ENCODE measurements at regions not wholly inside any gene's neighbourhood (a gene's known extent, or its start where the extent isn't known, plus 50 kb on each side); places are given as distances from the start of the nearest gene placed in this dataset.
"Not testable (repeated sequence)": the region's sequence is repeated elsewhere in the genome, so short reads cannot be mapped to it uniquely, and the experiment has no call there.

DNA sequence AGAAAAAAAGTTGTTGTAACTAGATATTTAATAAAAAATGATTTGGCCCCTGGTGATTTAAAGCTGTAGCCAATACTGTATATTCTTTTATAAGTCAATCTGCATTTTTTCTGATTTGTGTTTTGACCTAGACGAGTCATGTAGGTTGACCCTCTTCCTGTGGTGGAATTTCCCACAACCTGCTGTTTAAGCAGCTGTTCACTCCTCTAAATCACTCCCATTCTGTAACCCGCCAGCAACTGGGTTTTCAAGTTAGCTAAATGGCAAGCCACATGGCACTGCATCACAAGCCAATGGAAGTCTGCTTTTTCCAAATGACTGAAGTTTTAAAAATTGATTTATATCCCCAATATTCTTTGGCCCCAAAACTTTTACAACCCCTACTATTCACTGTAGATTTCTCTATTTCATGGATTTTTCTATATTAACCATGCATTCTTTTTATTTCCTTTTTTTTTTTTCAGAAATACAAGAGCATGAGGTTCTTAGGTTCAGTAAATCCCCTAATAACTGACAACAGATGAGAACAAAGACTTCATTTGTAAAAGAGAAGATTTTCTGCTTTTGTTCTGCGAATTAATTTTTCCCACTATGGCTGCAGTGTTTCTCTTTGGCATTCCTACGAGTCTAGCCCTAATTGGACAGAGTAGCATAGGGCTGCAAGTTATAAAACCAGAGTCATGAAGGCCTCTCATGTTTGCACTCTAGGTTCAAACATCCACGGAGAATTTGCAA lies 184.5 kb upstream of the TLE4 start:
- intact Hi-C loops (cut with DNase I): no loop called here

DNA sequence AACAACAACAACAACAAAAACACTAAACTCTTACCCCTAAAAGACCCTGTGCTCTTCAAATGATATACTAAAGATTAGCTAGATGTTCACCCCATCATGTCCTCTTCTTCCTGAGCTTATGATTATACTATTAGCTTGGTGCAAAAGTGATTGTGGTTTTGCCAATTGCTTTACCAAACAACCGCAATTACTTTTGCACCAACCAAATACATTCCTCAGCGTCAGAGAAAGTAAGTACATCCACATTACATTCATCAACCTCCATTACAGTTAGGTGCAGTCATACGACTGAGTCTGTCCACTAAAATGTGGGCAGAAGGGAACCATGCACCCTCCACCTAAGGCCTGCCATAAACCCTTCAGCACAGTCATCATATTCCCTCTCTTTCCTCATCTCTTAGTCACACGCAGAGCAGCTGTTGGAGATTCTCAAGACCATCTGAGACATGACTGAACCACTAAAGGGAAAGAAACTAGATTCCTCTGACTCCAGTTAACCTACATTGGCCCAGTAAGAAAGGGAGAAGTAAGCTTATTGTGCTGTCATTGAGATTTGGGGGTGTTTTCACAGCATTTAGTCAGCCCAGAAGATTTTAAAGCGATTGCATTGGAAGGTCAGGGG lies 181.6 kb upstream of the TLE4 start:
- DNase-seq: no peak
- intact Hi-C loops (cut with DNase I): no loop called here

More for the DNA sequence above, 184.5 kb upstream of the TLE4 start:
- no peak for DNase-seq

DNA sequence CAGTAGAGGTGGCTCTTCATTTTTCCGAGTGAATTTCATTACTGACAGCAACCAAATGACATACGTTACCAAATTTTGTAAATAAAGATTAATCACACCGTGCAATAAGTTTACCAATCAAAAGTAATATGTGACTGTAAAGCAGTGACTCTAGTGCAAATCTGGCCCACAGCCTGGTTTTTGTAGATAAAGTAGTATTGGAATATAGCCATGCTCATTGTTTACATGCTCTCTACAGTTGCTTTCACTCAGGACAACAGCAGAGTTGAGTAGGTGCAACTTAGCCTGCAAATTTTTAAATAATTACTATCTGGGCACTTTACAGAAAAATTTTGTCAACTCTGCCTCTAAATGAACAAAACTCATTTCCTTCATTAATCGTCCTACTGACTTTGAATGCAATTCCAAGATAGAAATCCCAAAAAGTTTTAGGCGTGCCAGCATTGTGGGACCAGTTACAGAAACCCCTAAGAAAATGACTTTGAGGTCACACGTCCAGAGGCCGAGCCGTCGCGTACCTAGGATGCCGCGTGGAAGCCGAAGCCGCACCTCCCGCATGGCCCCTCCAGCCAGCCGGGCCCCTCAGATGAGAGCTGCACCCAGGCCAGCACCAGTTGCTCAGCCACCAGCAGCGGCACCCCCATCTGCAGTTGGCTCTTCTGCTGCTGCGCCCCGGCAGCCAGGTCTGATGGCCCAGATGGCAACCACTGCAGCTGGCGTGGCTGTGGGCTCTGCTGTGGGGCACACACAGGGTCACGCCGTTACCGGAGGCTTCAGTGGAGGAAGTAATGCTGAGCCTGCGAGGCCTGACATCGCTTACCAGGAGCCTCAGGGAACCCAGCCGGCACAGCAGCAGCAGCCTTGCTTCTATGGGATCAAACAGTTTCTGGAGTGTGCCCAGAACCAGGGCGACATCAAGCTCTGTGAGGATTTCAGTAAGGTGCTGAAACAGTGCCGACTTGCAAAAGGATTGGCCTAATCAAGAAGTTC lies 180.7 kb upstream of the TLE4 start:
- DNase-seq: peak in 2 of 10 donors; percentile 60 to 73

DNA sequence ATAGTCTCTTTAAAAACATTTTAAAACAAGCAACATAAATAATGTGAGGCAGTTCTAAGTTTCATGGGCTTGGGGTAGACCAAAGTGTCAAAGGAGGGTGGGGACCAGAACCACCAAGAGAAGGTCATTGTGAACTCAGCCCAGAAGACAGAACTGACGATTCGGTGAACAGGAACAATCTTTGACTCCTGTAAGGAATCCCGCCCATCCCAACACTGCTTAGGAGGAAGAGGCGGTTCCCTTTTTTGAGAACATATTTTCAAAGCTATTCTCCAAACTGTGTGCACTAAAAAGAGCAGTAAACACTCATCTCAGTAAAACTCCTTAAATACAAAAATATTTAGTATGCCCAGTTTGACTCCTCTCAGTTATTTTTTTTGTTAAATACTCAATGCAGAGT lies 176.5 kb upstream of the TLE4 start:
- intact Hi-C loops (cut with DNase I): no loop called here
- DNase-seq: no peak

More for the DNA sequence above, 180.7 kb upstream of the TLE4 start:
- intact Hi-C loops (cut with DNase I): no loop called here

DNA sequence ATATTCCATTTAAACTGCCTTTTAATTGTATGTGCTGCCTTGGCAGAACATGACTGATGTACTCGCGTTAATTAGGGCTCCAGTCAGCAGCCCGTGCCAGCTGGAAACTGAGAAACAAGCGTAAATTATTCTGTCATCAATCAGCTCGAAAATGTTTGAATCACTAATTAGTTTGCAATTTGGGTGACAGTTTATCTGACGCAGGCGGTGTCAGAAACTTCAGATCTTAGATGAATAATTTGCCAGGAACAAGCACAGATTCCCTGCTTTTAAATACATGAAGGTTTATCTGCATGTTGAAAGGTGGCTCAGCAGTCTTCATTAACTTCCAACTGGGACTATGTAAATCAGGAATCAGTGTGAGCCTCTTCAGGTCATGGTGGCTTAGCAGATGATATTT lies 176.0 kb upstream of the TLE4 start:
- intact Hi-C loops (cut with DNase I): no loop called here
- DNase-seq: peak in 2 of 10 donors; percentile 27 to 52

DNA sequence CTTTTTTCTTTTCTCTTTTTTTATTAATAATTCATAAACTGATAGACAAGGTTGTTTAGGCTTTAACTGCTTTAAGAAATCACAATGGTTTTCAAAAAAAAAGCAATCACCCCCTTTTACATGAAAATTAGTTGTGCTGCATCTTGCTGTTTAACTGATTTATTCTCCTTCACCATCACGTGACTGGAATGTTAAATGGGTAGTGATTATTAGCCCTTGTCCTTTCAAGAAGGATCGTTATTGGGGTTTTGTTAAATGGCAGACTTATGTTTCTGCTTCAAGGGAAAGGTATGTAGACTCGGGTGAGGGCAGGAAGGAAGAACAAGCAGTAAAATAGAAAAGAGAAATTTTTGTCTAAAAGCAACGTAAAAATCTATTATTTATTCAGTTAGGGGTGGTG lies 175.6 kb upstream of the TLE4 start:
- intact Hi-C loops (cut with DNase I): no loop called here
- DNase-seq: no peak

DNA sequence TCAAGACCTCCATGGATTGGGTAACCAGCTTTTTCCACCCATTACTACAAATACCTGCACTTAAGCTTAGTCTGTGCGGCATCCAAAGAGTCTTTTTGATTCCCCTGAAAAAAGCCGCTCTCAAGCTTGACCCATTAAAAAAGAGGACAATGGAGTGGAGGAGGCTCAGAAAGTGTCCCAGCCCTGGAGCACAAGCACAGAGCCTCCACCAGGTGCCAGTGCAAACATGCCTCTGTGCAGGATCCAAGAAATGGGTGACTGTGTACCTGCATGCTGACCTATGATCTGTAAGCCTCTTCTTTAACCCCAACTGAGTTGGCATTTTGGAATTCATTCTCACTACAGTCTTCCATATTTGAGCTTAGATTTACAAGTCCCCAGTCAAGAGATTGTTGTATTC lies 168.3 kb upstream of the TLE4 start:
- intact Hi-C loops (cut with DNase I): no loop called here
- DNase-seq: no peak

DNA sequence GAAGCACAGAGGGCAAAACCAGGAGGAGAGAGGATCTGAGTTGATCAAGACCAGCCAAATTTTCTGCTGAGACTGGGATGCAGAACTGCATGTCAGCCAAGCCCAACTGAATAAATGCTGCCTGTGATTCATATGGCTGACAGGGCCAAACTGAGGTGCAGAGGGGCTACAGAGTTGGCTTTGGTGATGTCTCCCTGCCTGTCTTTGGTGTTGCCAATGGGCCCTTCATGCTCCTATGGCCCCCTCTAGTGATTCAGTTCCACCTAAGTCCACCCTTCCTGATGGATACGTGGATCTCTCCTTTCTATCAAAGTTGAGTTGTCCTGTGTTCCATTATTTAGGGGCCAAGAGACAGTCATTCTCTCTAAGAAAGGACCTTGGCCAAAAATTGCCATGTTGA lies 163.6 kb upstream of the TLE4 start:
- no peak for DNase-seq
- intact Hi-C loops (cut with DNase I): no loop called here

DNA sequence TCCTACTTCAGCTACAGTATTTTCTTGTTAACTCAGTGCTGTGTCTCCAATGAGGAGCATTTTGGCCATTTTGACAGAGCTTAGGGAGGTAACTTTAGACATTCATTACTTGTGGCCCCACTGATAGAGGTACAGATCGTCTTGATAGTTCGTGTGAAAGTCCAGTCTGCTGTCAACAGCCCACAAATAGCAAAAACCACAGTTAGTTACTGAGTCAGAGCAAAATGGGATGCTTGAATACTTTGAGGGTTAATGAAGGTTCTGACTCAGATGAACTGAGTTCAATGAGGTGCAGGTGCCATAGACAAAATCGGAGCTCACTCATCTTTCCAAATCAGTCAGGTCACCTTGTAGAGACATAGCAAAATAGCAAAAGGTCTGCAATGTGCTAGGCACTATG lies 163.1 kb upstream of the TLE4 start:
- intact Hi-C loops (cut with DNase I): no loop called here
- no peak for DNase-seq

DNA sequence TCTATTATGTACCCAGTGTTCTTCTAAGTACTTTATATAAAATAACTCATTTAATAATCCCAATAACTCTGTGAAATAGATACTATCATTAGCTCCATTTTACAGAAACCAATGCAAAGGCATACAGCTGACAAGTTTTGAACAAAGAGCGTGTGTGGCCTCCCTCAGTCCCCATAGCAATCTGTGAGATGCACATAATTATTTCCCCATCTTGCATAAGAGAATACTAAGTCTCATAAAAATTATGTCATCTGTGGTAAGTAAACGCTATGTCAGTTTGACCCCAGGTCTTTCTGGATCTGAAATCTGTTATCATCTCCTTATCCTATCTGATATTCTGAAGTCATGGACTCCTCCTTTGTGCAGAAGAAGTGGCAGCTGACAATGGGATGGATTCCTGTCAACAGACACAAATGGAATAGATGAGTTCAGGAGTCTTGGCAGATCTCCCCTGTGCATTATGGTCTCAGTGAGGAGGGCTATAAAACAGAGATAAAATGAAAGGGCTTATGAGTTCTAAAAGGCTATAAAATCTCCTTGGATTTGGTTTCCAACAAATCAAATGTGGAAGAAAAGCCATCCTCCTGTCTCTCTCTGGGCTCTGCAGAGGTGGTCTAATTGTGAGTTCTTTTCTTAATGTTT lies 162.5 kb upstream of the TLE4 start:
- DNase-seq: no peak
- intact Hi-C loops (cut with DNase I): no loop called here

DNA sequence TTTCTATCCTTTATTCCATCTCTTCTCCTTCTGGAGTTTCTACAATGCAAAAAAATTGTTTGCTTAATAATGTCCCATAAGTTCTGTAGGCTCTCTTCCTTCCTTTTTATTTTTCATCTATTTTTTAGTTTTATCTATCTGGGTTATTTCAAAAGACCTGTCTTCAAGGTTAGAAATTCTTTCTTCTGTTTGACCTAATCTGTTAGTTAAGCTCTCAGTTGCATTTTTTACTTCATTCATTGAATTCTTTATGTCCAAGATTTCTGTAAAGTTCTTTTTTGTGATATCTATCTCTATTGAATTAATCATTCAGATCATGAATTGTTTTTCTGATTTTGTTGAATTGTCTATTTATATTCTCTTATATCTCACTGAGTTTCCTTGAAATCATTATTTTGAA lies 145.9 kb upstream of the TLE4 start:
- no peak for DNase-seq
- intact Hi-C loops (cut with DNase I): no loop called here

DNA sequence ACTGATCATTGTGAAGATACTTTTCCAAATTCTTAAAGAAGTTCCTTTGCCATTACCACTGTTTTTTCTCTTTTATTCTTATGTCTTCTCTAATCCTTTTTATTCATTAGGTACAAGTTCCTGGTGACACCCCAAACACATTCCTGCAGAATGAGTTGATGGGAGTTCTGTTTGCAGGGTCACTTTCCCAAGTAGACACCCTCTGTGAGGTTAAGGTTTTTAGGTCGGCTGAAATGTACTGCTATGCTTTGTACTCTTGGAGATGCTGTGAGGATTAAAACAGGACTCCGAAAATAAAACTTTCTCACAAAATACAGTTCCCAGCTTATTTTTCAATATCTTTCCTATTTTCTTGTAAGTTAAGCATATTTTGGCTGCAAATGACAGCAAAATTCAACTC lies 143.3 kb upstream of the TLE4 start:
- intact Hi-C loops (cut with DNase I): no loop called here
- no peak for DNase-seq

DNA sequence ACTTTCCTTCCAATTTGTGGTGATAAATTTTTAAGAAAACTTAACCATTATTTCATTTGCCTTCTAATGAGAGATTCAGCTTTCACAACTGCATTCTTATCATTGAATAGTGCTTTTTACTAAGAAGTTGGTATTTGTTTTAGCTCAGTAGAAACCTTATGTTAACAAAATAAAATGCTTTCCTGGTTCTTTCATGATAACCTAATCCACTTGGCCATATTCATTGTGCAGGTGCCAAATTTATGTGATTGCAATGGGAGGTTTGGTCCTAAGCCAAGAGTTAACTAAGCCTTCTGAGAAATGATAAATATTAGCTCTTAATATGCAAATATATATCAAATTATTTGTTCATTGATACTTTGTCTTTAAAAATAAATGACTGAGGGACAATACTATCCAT lies 141.1 kb upstream of the TLE4 start:
- intact Hi-C loops (cut with DNase I): no loop called here
- DNase-seq: no peak

DNA sequence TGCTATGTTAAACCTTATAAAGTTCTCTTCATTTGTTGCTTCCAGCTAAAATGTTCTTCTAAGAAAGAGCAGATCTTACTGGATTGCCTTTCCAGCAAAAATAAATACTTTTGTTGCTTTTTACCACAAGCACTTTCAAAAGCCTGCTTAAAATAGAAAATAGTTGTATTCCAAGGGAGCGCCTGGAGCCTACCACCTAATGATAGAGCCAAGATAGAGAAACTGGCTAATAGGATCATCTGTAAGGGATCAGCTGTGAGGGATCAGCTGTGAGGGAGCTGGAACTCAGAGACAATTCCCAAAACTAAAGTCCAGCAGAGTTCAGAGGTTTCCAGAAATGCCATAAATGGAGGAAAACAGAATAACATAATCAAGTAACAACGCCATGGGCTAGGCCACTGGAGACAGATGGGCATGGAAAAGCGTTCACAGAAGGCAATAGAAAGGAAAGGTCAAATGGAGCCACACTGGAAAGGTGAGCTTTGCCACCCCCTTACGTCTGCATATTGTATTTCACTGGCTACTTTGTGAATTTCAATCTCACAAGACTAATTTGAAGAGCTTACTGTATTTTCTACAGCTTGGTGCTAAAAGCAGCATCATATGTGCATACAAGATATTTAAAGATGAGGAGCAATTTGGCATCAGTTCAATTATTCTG lies 140.6 kb upstream of the TLE4 start:
- intact Hi-C loops (cut with DNase I): no loop called here
- DNase-seq: no peak

DNA sequence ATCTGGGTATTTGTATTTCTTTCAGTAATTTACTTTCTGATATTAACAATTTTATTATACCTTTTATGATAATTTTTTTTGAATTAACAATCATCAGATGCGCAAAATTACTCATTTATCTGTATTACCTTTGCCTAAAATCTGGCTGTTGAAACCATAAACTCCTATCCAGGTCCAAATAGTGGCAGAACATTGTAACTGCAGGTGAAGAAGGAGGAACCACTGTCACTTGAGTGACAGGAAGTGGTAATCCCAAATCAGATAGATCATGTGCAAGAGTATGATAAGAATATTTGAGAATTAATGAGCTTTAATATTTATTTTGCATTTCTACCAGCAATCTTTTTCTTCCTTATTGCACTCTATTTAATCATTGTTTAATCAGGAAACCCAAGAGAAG lies 139.3 kb upstream of the TLE4 start:
- no peak for DNase-seq
- intact Hi-C loops (cut with DNase I): no loop called here

DNA sequence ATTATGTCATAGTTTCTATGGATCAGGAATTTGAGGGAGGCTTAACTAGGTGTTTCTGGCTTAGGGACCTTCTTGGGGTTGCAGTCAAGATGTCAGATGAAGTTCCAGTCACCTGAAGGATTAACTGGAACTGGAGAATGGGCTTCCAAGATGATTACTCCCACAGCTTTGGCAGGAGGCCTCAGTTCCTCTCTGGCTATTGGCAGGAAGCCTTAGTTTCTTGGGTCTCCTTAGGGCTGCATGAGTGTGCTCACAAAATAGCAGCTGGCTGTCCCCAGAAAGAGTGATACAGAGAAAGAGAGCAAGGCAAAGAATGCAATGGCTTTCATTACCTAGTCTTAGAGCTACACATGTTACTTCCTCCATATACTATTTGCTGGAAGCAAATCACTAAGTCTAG lies 138.1 kb upstream of the TLE4 start:
- intact Hi-C loops (cut with DNase I): no loop called here
- DNase-seq: no peak

DNA sequence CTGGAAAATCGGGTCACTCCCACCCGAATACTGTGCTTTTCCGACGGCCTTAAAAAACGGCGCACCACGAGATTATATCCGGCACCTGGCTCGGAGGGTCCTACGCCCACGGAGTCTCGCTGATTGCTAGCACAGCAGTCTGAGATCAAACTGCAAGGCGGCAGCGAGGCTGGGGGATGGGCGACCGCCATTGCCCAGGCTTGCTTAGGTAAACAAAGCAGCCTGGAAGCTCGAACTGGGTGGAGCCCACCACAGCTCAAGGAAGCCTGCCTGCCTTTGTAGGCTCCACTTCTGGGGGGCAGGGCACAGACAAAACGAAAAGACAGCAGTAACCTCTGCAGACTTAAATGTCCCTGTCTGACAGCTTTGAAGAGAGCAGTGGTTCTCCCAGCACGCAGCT lies 132.5 kb upstream of the TLE4 start:
- peak in 2 of 10 donors; percentile 57 to 67 for DNase-seq
- intact Hi-C loops (cut with DNase I): not testable (repeated sequence)

DNA sequence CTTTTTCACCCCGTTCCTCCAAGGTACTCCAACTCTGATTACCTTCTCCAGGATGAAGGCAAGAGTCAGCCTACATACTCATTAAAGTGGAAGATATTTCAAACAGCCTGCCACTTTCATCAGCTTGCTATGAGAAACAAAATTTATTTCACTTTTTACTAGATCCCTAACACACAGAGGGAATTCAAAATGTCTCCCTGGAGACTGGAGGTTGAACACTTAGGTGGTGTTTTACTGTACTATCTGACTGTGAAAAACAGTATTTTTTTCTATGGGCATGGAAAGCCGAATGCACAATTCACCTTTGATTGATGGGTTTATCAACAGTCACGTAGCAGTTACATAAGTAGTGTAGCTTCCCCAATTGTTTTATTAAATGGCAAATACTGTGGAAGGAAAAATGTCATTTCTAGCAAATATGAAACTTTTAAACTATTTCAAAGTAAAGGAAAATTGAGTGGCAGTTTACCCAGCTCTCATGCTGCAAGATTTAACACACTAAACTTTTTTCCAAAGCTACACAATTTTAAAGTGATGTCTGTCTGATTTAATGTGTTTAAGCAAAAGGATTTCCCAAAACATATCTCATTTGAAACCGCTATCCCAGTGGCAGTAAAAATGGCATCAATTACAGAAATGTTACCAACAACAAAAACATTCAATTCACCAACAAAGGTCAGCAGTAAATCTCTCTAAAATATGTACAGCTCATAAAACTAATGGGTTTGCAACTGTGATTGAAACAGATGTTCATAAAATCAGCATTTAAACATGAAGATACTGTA lies 125.0 kb upstream of the TLE4 start:
- no peak for DNase-seq
- intact Hi-C loops (cut with DNase I): no loop called here

DNA sequence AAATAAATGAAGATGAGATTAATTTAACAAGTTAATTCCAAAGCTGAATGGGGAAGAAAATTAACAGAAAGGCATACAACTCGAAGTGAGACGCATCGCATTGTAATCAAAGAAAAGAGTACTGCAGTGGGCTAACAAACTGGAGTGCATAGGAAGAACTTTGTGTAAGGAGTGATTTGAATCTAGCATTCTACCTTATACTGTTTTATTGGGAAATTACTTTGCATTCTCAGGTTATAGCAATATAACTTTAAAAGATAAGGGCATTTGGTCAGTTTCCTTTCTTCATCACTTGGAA lies 124.5 kb upstream of the TLE4 start:
- DNase-seq: no peak
- intact Hi-C loops (cut with DNase I): no loop called here

DNA sequence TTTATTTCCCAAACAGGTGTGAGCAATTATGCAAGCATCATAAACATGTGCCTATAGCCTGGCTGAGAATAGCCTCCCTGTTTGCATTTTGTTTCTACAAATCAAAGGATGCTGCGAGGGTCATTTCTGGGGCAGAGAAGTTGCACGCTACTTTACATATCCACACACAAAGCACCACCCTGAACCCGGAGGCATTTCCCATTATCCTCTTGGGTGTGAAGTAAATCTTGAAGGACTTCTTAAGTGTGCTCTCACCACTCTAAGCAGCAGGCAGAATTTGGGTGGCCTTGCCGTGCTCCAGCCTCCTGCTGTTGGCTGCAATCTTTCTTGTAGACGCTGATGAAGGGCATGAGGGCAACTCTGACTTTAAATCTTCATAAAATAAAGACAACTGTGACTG lies 124.0 kb upstream of the TLE4 start:
- intact Hi-C loops (cut with DNase I): no loop called here
- peak in 2 of 10 donors; percentile 39 to 61 for DNase-seq

All from posterior cingulate gyrus (tissue), 11 donors.